H1 (cell line): ENCODE measurements at regions not wholly inside any gene's neighbourhood (a gene's known extent, or its start where the extent isn't known, plus 50 kb on each side); places are given as distances from the start of the nearest gene placed in this dataset.

Experiments used
- CTCF ChIA-PET: fragments of 300-600 bp; sonication (Branson Sonifier 250); formaldehyde crosslinking; loops from one replicate; lab custom pipeline; 2021; ENCODE audit not compliant: partially characterized antibody; lab: Charles Lee
- POLR2A ChIA-PET: fragments of 300-600 bp; sonication (Branson Sonifier 250); formaldehyde crosslinking; loops from one replicate; lab custom pipeline; 2021; ENCODE audit warnings: inconsistent platforms; ENCODE audit not compliant: partially characterized antibody; lab: Charles Lee
- DNase-seq, 2 experiments: peaks; one replicate each; pipeline versions ENCODE4 v3.0.0 to v3.0.0-alpha.2; 2010 to 2022; ENCODE audit warnings: low spot score in 2 of 2, low read depth in 1 of 2, mixed read lengths in 1 of 2
- FAIRE-seq: peaks from 2 replicates; lab custom pipeline; 2011; peaks lifted over from hg19 to GRCh38; lab: Jason Lieb, UNC
- H2AFZ ChIP-seq: 2 replicates; pipeline ENCODE4 v1.8.1; 2012; ENCODE audit warnings: low read length, inconsistent platforms
- H2AK5ac ChIP-seq: 2 replicates; pipeline ENCODE4 v1.6.1; 2013; ENCODE audit warnings: low read depth, low read length
- H2BK120ac ChIP-seq: replicated peaks from 2 replicates; pipeline ENCODE3; 2013; ENCODE audit warnings: low read depth, low read length, inconsistent platforms
- H2BK12ac ChIP-seq: 2 replicates; pipeline ENCODE4 v1.6.1; 2013; ENCODE audit warnings: low read depth, low read length
- H2BK15ac ChIP-seq: 2 replicates; pipeline ENCODE4 v1.6.1; 2013; ENCODE audit warnings: low read length
- H2BK20ac ChIP-seq: 2 replicates; pipeline ENCODE4 v1.6.1; 2013; ENCODE audit warnings: low read length
- H2BK5ac ChIP-seq: 2 replicates; pipeline ENCODE4 v1.6.1; 2013; ENCODE audit warnings: low read depth, low read length
- H3K14ac ChIP-seq: 2 replicates; pipeline ENCODE4 v1.6.1; 2013; ENCODE audit warnings: inconsistent platforms; ENCODE audit not compliant: insufficient read length
- H3K18ac ChIP-seq: 2 replicates; pipeline ENCODE4 v1.6.1; 2013; ENCODE audit warnings: low read length; ENCODE audit errors: extremely low read depth
- H3K23ac ChIP-seq: 2 replicates; pipeline ENCODE4 v1.6.1; 2013; ENCODE audit warnings: inconsistent platforms; ENCODE audit not compliant: insufficient read length
- H3K23me2 ChIP-seq: 2 replicates; pipeline ENCODE4 v1.6.1; 2013; ENCODE audit warnings: low read depth, low read length
- H3K27ac ChIP-seq: 2 replicates; pipeline ENCODE4 v1.6.1; 2011; ENCODE audit warnings: low read depth, low read length, inconsistent platforms
- H3K27me3 ChIP-seq, 4 experiments: replicated peaks in 1 of 4; 1 replicate in 1 of 4; 2 replicates in 3 of 4; pipeline versions ENCODE4 v1.6.1 to v1.8.1; 2011 to 2013; ENCODE audit warnings: low read length in 3 of 4, mild to moderate bottlenecking in 3 of 4, inconsistent platforms in 2 of 4, mixed read lengths in 2 of 4, moderate library complexity in 1 of 4; ENCODE audit not compliant: control insufficient read depth in 3 of 4, insufficient read depth in 3 of 4; ENCODE audit errors: extremely low read depth in 1 of 4
- H3K36me3 ChIP-seq, 4 experiments: 2 replicates each; pipeline versions ENCODE4 v1.6.1 to v1.8.1; 2011 to 2013; ENCODE audit warnings: mild to moderate bottlenecking in 4 of 4, low read length in 3 of 4, moderate library complexity in 2 of 4, control low read depth in 1 of 4, inconsistent platforms in 1 of 4; ENCODE audit not compliant: insufficient read depth in 4 of 4, control insufficient read depth in 2 of 4
- H3K4ac ChIP-seq: replicated peaks from 2 replicates; pipeline ENCODE3; 2013; ENCODE audit warnings: low read length, low read depth, mixed read lengths, inconsistent platforms; ENCODE audit not compliant: insufficient read length
- H3K4me1 ChIP-seq, 4 experiments: replicated peaks in 1 of 4; 1 replicate in 1 of 4; 2 replicates in 3 of 4; pipeline versions ENCODE4 v1.6.1 to v1.8.1; 2011 to 2013; ENCODE audit warnings: low read length in 3 of 4, inconsistent platforms in 2 of 4, mixed read lengths in 1 of 4; ENCODE audit not compliant: insufficient read depth in 4 of 4, control insufficient read depth in 3 of 4
- H3K4me2 ChIP-seq, 2 experiments: 2 replicates each; pipeline versions ENCODE4 v1.6.1 to v1.8.1; 2011 to 2013; ENCODE audit warnings: low read depth in 2 of 2, low read length in 2 of 2, control low read depth in 1 of 2, inconsistent platforms in 1 of 2, mild to moderate bottlenecking in 1 of 2; ENCODE audit not compliant: insufficient read depth in 1 of 2
- H3K4me3 ChIP-seq, 4 experiments: fragments of 200-600, 300-600 bp in 1 of 4; sonication (generic), shearing (Covaris generic), sonication (Bioruptor Twin) in 1 of 4; 2 replicates each; pipeline versions ENCODE4 v1.5.1 to v1.8.1; 2011 to 2016; ENCODE audit warnings: low read length in 4 of 4, low read depth in 3 of 4, control low read depth in 2 of 4, inconsistent platforms in 2 of 4, mild to moderate bottlenecking in 2 of 4, mixed read lengths in 1 of 4, moderate library complexity in 1 of 4; ENCODE audit not compliant: insufficient read depth in 2 of 4; ENCODE audit errors: extremely low read depth in 1 of 4
- H3K56ac ChIP-seq: replicated peaks from 2 replicates; pipeline ENCODE3; 2013; ENCODE audit warnings: low read depth, mild to moderate bottlenecking, mixed read lengths, low read length, inconsistent platforms; ENCODE audit not compliant: insufficient read length
- H3K79me1 ChIP-seq: 2 replicates; pipeline ENCODE4 v1.6.1; 2013; ENCODE audit warnings: low read depth, low read length, control low read depth
- H3K79me2 ChIP-seq, 2 experiments: 2 replicates each; pipeline versions ENCODE4 v1.6.1 to v1.8.1; 2012 to 2013; ENCODE audit warnings: low read length in 2 of 2, mild to moderate bottlenecking in 2 of 2, inconsistent platforms in 1 of 2; ENCODE audit not compliant: insufficient read depth in 2 of 2, control insufficient read depth in 1 of 2
- H3K9ac ChIP-seq, 4 experiments: replicated peaks in 1 of 4; 1 replicate in 1 of 4; 2 replicates in 3 of 4; pipeline versions ENCODE4 v1.6.1 to v1.8.1; 2011 to 2013; ENCODE audit warnings: low read depth in 3 of 4, low read length in 3 of 4, control low read depth in 2 of 4, mild to moderate bottlenecking in 2 of 4, moderate library complexity in 2 of 4, inconsistent platforms in 1 of 4; ENCODE audit errors: extremely low read depth in 1 of 4
- H3K9me3 ChIP-seq, 2 experiments: 2 replicates each; pipeline versions ENCODE4 v1.6.1 to v1.8.1; 2012 to 2013; ENCODE audit warnings: mild to moderate bottlenecking in 2 of 2, moderate library complexity in 2 of 2, control low read depth in 1 of 2, inconsistent platforms in 1 of 2, low read depth in 1 of 2, low read length in 1 of 2, mixed read lengths in 1 of 2; ENCODE audit not compliant: insufficient read depth in 2 of 2
- H4K20me1 ChIP-seq, 2 experiments: replicated peaks in 1 of 2; 2 replicates each; pipeline versions ENCODE3 to v1.8.1; 2011 to 2013; ENCODE audit warnings: inconsistent platforms in 2 of 2, low read length in 2 of 2, mild to moderate bottlenecking in 1 of 2; ENCODE audit not compliant: insufficient read depth in 2 of 2, control insufficient read depth in 1 of 2
- H4K5ac ChIP-seq: 2 replicates; pipeline ENCODE4 v1.6.1; 2013; ENCODE audit warnings: low read length, low read depth, mixed read lengths, inconsistent platforms; ENCODE audit not compliant: insufficient read length
- H4K8ac ChIP-seq: 2 replicates; pipeline ENCODE4 v1.8.0; 2013; ENCODE audit warnings: mild to moderate bottlenecking, moderate library complexity, low read length, inconsistent platforms; ENCODE audit not compliant: insufficient read depth; ENCODE audit errors: extremely low read depth
- H4K91ac ChIP-seq: replicated peaks from 2 replicates; pipeline ENCODE3; 2013; ENCODE audit warnings: low read length, mixed read lengths, inconsistent platforms; ENCODE audit not compliant: insufficient read length
- CBX8 ChIP-seq: fragments of 300-800, 300-1000 bp; sonication (generic); IDR thresholded peaks from 2 replicates; pipeline ENCODE4 v1.7.1; 2016; ENCODE audit warnings: low read depth, low read length, borderline replicate concordance
- CTBP2 ChIP-seq: IDR thresholded peaks from 2 replicates; pipeline ENCODE4 v1.7.0; 2011; ENCODE audit warnings: borderline replicate concordance, mild to moderate bottlenecking, moderate library complexity, mixed read lengths, low read length; ENCODE audit not compliant: insufficient read depth, insufficient read length
- KDM1A ChIP-seq: fragments of 200-600, 300-600 bp; sonication (generic); IDR thresholded peaks from 2 replicates; pipeline ENCODE4 v1.7.1; 2016; ENCODE audit warnings: mild to moderate bottlenecking, low read length, borderline replicate concordance
- MAFK ChIP-seq: IDR thresholded peaks from 2 replicates; pipeline ENCODE4 v1.6.1; 2012; ENCODE audit warnings: low read depth, mild to moderate bottlenecking, improper control_type of control experiment, low read length
- WGBS, 2 experiments: shearing (Covaris generic) in 1 of 2; methylation state at CpG; one replicate each; pipeline versions ENCODE4 v1.1.6 to v1.1.7; 2013 to 2015; ENCODE audit warnings: low lambda C conversion rate in 2 of 2, mixed read lengths in 2 of 2, inconsistent platforms in 1 of 2, low coverage in 1 of 2, missing lambda C conversion rate in 1 of 2; ENCODE audit not compliant: insufficient replicate concordance in 2 of 2, insufficient coverage in 1 of 2, insufficient read length in 1 of 2; ENCODE audit errors: extremely low coverage in 1 of 2, missing lambda C conversion rate in 1 of 2; 5-methylcytosine and 5-hydroxymethylcytosine counted together

DNA sequence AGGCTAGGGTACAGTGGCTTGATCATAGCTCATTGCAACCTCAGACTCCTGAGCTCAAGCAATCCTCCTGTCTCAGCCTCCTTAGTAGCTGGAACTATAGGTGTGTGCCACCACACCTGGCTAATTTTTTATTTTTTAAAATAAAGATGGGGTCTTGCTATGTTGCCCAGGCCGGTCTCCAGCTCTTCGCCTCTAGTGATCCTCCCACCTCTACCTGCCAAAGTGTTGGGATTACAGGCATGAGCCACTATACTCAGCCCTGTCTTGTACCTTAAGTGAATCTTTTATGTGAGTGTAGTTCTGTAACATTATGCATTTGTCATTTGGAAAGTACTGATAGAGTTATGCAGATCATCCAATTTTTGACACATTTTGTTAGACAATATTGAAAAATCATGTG, 66.9 kb upstream of the C15orf39 start:
- Histone ChIP-seq H2BK5ac (no peak overlapping the region), H3K56ac (no peak overlapping the region), H2BK15ac (no peak overlapping the region), H3K36me3 (no peaks in the 10 kb centered on the region), H4K91ac (no peak overlapping the region), H3K23me2 (no peaks in the 10 kb centered on the region), H2AFZ (no peak overlapping the region), H2AK5ac (no peak overlapping the region), H3K18ac (no peak overlapping the region), H3K9ac (no peak overlapping the region), H3K4ac (no peak overlapping the region), H3K23ac (no peak overlapping the region), H3K4me1 (no peaks in the 10 kb centered on the region), H2BK12ac (no peak overlapping the region), H3K4me3 (no peak overlapping the region), H3K27ac (no peak overlapping the region), H2BK20ac (no peak overlapping the region), H4K5ac (no peak overlapping the region), H2BK120ac (no peak overlapping the region), H3K27me3 (no peaks in the 10 kb centered on the region), H3K14ac (no peak overlapping the region), H4K20me1 (no peaks in the 10 kb centered on the region), H3K79me2 (no peaks in the 10 kb centered on the region), H3K79me1 (no peaks in the 10 kb centered on the region; the same call in 1 of the 2 replicates), H4K8ac (no peak overlapping the region), H3K4me2 (no peak overlapping the region), H3K9me3 (no peaks in the 10 kb centered on the region; a peak in 1 of 4 replicates)
- WGBS, 2 experiments = 91% methylated on average over 2 of the region's 2 CpGs; no CpG with 5 or more reads in 1 of the 2 experiments
- DNase-seq (no peak), FAIRE-seq (no peak)
- TF ChIP-seq CBX8 (no peak), KDM1A (no peak), CTBP2 (no peak), MAFK (no peak)
- ChIA-PET POLR2A (no interaction called here), CTCF (interaction anchor here (0.9 to 1.3 kb wide), 2 partner anchors 46 to 480 kb away, joined by 3 read pairs; no protein-coding TSS in a partner anchor)
